K562 (cell line): ENCODE measurements at regions not wholly inside any gene's neighbourhood (a gene's known extent, or its start where the extent isn't known, plus 50 kb on each side); places are given as distances from the start of the nearest gene placed in this dataset.

Experiments
- AFF4 ChIP-seq: sonication (generic); formaldehyde crosslinking; IDR thresholded peaks from 2 replicates; pipeline ENCODE4 v1.8.0; 2023; ENCODE audit warnings: mild to moderate bottlenecking, missing genetic modification reagents
- ATF1 ChIP-seq, 2 experiments: fragments of 450-650 bp in 1 of 2; IDR thresholded peaks; 2 replicates each; pipeline ENCODE4 v1.6.1; 2016; ENCODE audit warnings: missing compliant biosample characterization in 1 of 2, missing genetic modification characterization in 1 of 2
- DPF2 ChIP-seq: fragments of 450-650 bp; IDR thresholded peaks from 2 replicates; pipeline ENCODE4 v1.6.1; 2016
- ESRRB ChIP-seq: fragments of 250-450 bp; sonication (Bioruptor Pico); IDR thresholded peaks from 2 replicates; pipeline ENCODE4 v1.5.0; 2020; ENCODE audit warnings: mild to moderate bottlenecking, moderate library complexity, borderline replicate concordance
- ETS1 ChIP-seq: conservative IDR thresholded peaks from 2 replicates; pipeline ENCODE4 v1.6.1; 2011; ENCODE audit warnings: low read depth, mild to moderate bottlenecking, low read length; ENCODE audit not compliant: control insufficient read depth
- HDAC2 ChIP-seq: fragments of 450-650 bp; IDR thresholded peaks from 2 replicates; pipeline ENCODE4 v1.6.1; 2016; ENCODE audit warnings: mild to moderate bottlenecking
- ID3 ChIP-seq, 2 experiments: fragments of 250-450 bp in 1 of 2; fragments of 450-650 bp in 1 of 2; sonication (Bioruptor Pico) in 1 of 2; IDR thresholded peaks; 2 replicates each; pipeline versions ENCODE4 v1.6.1 to v1.8.0; 2016 to 2021; ENCODE audit warnings: mild to moderate bottlenecking in 2 of 2, moderate library complexity in 2 of 2, missing compliant biosample characterization in 1 of 2, missing genetic modification characterization in 1 of 2
- KDM2B ChIP-seq: fragments of 250-450 bp; sonication (Bioruptor Pico); IDR thresholded peaks from 2 replicates; pipeline ENCODE4 v1.8.0; 2021; ENCODE audit warnings: mild to moderate bottlenecking, moderate library complexity
- L3MBTL2 ChIP-seq: fragments of 450-650 bp; IDR thresholded peaks from 2 replicates; pipeline ENCODE4 v1.6.1; 2016; ENCODE audit warnings: mild to moderate bottlenecking, moderate library complexity
- MAFF ChIP-seq: IDR thresholded peaks from 2 replicates; pipeline ENCODE4 v1.6.1; 2012; ENCODE audit warnings: low read length, improper control_type of control experiment
- MIER1 ChIP-seq: fragments of 450-650 bp; IDR thresholded peaks from 2 replicates; pipeline ENCODE4 v1.6.1; 2016; ENCODE audit warnings: antibody characterized with exemption, mild to moderate bottlenecking, low read depth
- MYC ChIP-seq, 2 experiments: fragments of 250-450 bp in 1 of 2; sonication (Bioruptor Pico) in 1 of 2; IDR thresholded peaks; 2 replicates each; pipeline versions ENCODE4 v1.5.1 to v1.6.1; 2012 to 2021; ENCODE audit warnings: low read depth in 2 of 2, borderline replicate concordance in 1 of 2, improper control_type of control experiment in 1 of 2, low read length in 1 of 2, mild to moderate bottlenecking in 1 of 2, moderate library complexity in 1 of 2
- POLR2A ChIP-seq: fragments of 450-650 bp; conservative IDR thresholded peaks from 2 replicates; pipeline ENCODE4 v1.6.1; 2016
- RBM34 ChIP-seq: fragments of 200-400 bp; formaldehyde crosslinking; IDR thresholded peaks from 2 replicates; pipeline ENCODE4 v1.6.1; 2018; ENCODE audit warnings: low read length, borderline replicate concordance; ENCODE audit not compliant: insufficient read depth
- TARDBP ChIP-seq: fragments of 450-650 bp; IDR thresholded peaks from 2 replicates; pipeline ENCODE4 v1.6.1; 2016
- ZNF23 ChIP-seq: fragments of 250-450 bp; sonication (Bioruptor Pico); IDR thresholded peaks from 2 replicates; pipeline ENCODE4 v1.4.0; 2020; ENCODE audit warnings: mild to moderate bottlenecking
- ZNF444 ChIP-seq: fragments of 250-450 bp; sonication (Bioruptor Pico); IDR thresholded peaks from 2 replicates; pipeline ENCODE4 v1.4.0; 2020; ENCODE audit warnings: mild to moderate bottlenecking, moderate library complexity
- ZNF512 ChIP-seq: IDR thresholded peaks from 2 replicates; pipeline ENCODE4 v1.6.1; 2016; ENCODE audit warnings: missing genetic modification characterization, missing compliant biosample characterization
- TF ChIP-seq, protein P1 (sequence below): fragments of 450-650 bp; conservative IDR thresholded peaks from 2 replicates; pipeline ENCODE4 v1.6.1; 2016; ENCODE audit warnings: missing genetic modification characterization, low read depth, mild to moderate bottlenecking, control low read depth, missing compliant biosample characterization

DNA sequence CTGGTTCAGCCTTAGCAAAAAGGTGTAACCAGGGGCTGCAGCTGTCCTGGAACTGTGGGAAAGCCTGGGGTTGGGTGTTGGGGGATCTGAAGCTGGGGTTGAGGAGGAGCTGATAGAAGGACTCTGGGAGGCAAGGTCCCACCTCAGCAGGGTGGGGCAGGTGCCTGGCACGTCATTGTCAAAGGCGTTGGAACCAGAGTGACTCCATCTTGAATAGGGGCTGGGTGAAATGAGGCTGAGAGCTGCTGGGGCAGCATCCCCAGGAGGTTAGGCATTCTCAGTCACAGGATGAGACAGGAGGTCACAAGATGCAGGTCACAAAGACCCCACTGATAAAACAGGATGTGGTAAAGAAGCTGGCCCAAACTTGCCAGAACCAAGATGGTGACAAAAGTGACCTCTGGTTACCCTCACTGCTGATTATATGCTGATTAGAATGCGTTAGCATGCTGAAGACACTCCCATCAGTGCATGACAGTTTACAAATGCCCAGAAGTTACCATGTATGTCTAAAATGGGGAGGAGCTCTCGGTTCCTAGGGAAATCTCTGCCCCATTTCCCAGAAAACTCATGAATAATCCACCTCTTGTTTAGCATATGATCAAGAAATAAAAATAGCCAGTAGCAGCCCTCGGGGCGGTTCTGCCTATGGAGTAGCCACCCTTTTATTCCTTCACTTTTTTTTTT, 85.4 kb downstream of the IER5 start (continued):
- no peak for TF ChIP-seq AFF4 (CRISPR knock-in tag)
- no peak for TF ChIP-seq RBM34
- TF ChIP-seq KDM2B (CRISPR knock-in tag), result no peak
- no peak for TF ChIP-seq ZNF512 (tag)
- TF ChIP-seq MYC (IDR thresholded peaks at IDR 0.05; ENCODE audit: low read depth, low read length), result no peak
- TF ChIP-seq MYC (CRISPR knock-in tag; IDR thresholded peaks at IDR 0.05; ENCODE audit: borderline replicate concordance, low read depth), result peak; percentile 95
- no peak for TF ChIP-seq TARDBP
- TF ChIP-seq DPF2, result no peak
- TF ChIP-seq MIER1, result no peak
- TF ChIP-seq ETS1, result no peak
- no peak for TF ChIP-seq ATF1 (CRISPR knock-in tag; IDR thresholded peaks at IDR 0.05)
- peak; percentile 48 for TF ChIP-seq ATF1 (tag; IDR thresholded peaks at IDR 0.05)
- TF ChIP-seq MAFF, result no peak
- TF ChIP-seq ESRRB, result peak; percentile 87; the same call in 1 of the 2 replicates
- TF ChIP-seq, protein P1, sequence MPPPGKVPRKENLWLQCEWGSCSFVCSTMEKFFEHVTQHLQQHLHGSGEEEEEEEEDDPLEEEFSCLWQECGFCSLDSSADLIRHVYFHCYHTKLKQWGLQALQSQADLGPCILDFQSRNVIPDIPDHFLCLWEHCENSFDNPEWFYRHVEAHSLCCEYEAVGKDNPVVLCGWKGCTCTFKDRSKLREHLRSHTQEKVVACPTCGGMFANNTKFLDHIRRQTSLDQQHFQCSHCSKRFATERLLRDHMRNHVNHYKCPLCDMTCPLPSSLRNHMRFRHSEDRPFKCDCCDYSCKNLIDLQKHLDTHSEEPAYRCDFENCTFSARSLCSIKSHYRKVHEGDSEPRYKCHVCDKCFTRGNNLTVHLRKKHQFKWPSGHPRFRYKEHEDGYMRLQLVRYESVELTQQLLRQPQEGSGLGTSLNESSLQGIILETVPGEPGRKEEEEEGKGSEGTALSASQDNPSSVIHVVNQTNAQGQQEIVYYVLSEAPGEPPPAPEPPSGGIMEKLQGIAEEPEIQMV (tag), result peak; percentile 60
- no peak for TF ChIP-seq HDAC2
- TF ChIP-seq ZNF23 (CRISPR knock-in tag), result 0 out of 2 replicates have a peak, but pooled peaks have one; percentile 55
- TF ChIP-seq L3MBTL2, result no peak
- no peak for TF ChIP-seq ID3 (CRISPR knock-in tag; IDR thresholded peaks at IDR 0.05)
- TF ChIP-seq ID3 (tag; IDR thresholded peaks at IDR 0.05), result peak; percentile 100
- TF ChIP-seq ZNF444 (CRISPR knock-in tag), result peak; percentile 67; the same call in 1 of the 2 replicates
- TF ChIP-seq POLR2A, result no peak
